Activated CD4-positive, alpha-beta T cell treated with anti-CD3 and anti-CD28 coated beads, Interleukin-2, amount 50 U/mL, for 16 hours (primary cell): ENCODE measurements at regions not wholly inside any gene's neighbourhood (a gene's known extent, or its start where the extent isn't known, plus 50 kb on each side); places are given as distances from the start of the nearest gene placed in this dataset.
"Not testable (repeated sequence)": the region's sequence is repeated elsewhere in the genome, so short reads cannot be mapped to it uniquely, and the experiment has no call there.

Experiments
- DNase-seq: peaks from one replicate; pipeline ENCODE4 v3.0.0-alpha.2; 2020

- no peak for DNase-seq
These were observed 309.4 kb upstream of the XYLT1 start for GRCh38 chr16:17780181-17780580.

- DNase-seq: no peak
These were observed 306.7 kb upstream of the XYLT1 start for GRCh38 chr16:17777408-17777863.

- no peak for DNase-seq
These were observed 306.1 kb upstream of the XYLT1 start for GRCh38 chr16:17776888-17777287.

- no peak for DNase-seq
These were observed 305.7 kb upstream of the XYLT1 start for GRCh38 chr16:17776465-17776864.

- DNase-seq: no peak
These were observed 304.3 kb upstream of the XYLT1 start for GRCh38 chr16:17775061-17775460.

- no peak for DNase-seq
These were observed 302.9 kb upstream of the XYLT1 start for GRCh38 chr16:17773698-17774101.

GRCh38 chr16:17770104-17770503 lies 299.3 kb upstream of the XYLT1 start:
- DNase-seq: no peak

- no peak for DNase-seq
These were observed 298.3 kb upstream of the XYLT1 start for GRCh38 chr16:17769065-17769464.

- no peak for DNase-seq
These were observed 297.5 kb upstream of the XYLT1 start for GRCh38 chr16:17768257-17768656.

- DNase-seq: no peak
These were observed 295.3 kb upstream of the XYLT1 start for GRCh38 chr16:17766012-17766411.

GRCh38 chr16:17759451-17760390 lies 289.0 kb upstream of the XYLT1 start:
- DNase-seq: no peak

GRCh38 chr16:17757808-17758207 lies 287.0 kb upstream of the XYLT1 start:
- no peak for DNase-seq

- DNase-seq: no peak
These were observed 284.4 kb upstream of the XYLT1 start for GRCh38 chr16:17755158-17755557.

- no peak for DNase-seq
These were observed 282.7 kb upstream of the XYLT1 start for GRCh38 chr16:17753434-17753833.

GRCh38 chr16:17749706-17750105 lies 278.9 kb upstream of the XYLT1 start:
- DNase-seq: no peak

- no peak for DNase-seq
These were observed 277.4 kb upstream of the XYLT1 start for GRCh38 chr16:17748044-17748719.

GRCh38 chr16:17747081-17747756 lies 276.5 kb upstream of the XYLT1 start:
- DNase-seq: no peak

- no peak for DNase-seq
These were observed 274.3 kb upstream of the XYLT1 start for GRCh38 chr16:17744921-17745572.

GRCh38 chr16:17743578-17743977 lies 272.8 kb upstream of the XYLT1 start:
- DNase-seq: no peak

GRCh38 chr16:17743158-17743557 lies 272.4 kb upstream of the XYLT1 start:
- no peak for DNase-seq

GRCh38 chr16:17735099-17735498 lies 264.3 kb upstream of the XYLT1 start:
- DNase-seq: not testable (repeated sequence)

GRCh38 chr16:17729820-17730219 lies 259.1 kb upstream of the XYLT1 start:
- no peak for DNase-seq

GRCh38 chr16:17728196-17728595 lies 257.4 kb upstream of the XYLT1 start:
- no peak for DNase-seq
